Endodermal cell (in vitro differentiated cells): ENCODE measurements at regions not wholly inside any gene's neighbourhood (a gene's known extent, or its start where the extent isn't known, plus 50 kb on each side); places are given as distances from the start of the nearest gene placed in this dataset.

Experiments used
- DNase-seq: peaks from one replicate; pipeline ENCODE4 v3.0.0-alpha.2; 2017
- H3K27ac ChIP-seq: 2 replicates; pipeline ENCODE4 v1.5.1; 2013; ENCODE audit warnings: mild to moderate bottlenecking, low read depth, low read length, moderate library complexity
- H3K27me3 ChIP-seq: 2 replicates; pipeline ENCODE4 v1.6.1; 2013; ENCODE audit warnings: mild to moderate bottlenecking, low read length, moderate library complexity; ENCODE audit not compliant: insufficient read depth, control insufficient read depth, poor library complexity, severe bottlenecking
- H3K36me3 ChIP-seq: 2 replicates; pipeline ENCODE4 v1.7.0; 2013; ENCODE audit warnings: mild to moderate bottlenecking, low read length, moderate library complexity; ENCODE audit not compliant: control insufficient read depth, insufficient read depth
- H3K4me1 ChIP-seq: one replicate; pipeline ENCODE4 v1.7.0; 2013; ENCODE audit warnings: low read length; ENCODE audit not compliant: control insufficient read depth, insufficient read depth
- H3K4me3 ChIP-seq: 2 replicates; pipeline ENCODE4 v1.5.1; 2013; ENCODE audit warnings: mild to moderate bottlenecking, low read length, moderate library complexity
- H3K9ac ChIP-seq: 2 replicates; pipeline ENCODE4 v1.6.1; 2013; ENCODE audit warnings: mild to moderate bottlenecking, low read length, moderate library complexity; ENCODE audit not compliant: poor library complexity, severe bottlenecking; ENCODE audit errors: extremely low read depth
- H3K9me3 ChIP-seq: 2 replicates; pipeline ENCODE4 v1.6.1; 2013; ENCODE audit warnings: mild to moderate bottlenecking, low read length, moderate library complexity; ENCODE audit not compliant: control insufficient read depth
- H3K27ac Mint-ChIP-seq: 2 replicates; pipeline ENCODE4 v1.8.0; 2020; ENCODE audit warnings: mixed read lengths
- H3K27me3 Mint-ChIP-seq: 2 replicates; pipeline ENCODE4 v1.8.0; 2021; ENCODE audit warnings: mild to moderate bottlenecking, mixed read lengths; ENCODE audit not compliant: insufficient read depth
- H3K36me3 Mint-ChIP-seq: 2 replicates; pipeline ENCODE4 v1.8.0; 2020; ENCODE audit warnings: low read depth, mixed read lengths
- H3K4me1 Mint-ChIP-seq: 2 replicates; pipeline ENCODE4 v1.8.0; 2020; ENCODE audit warnings: mixed read lengths
- H3K4me3 Mint-ChIP-seq: 2 replicates; pipeline ENCODE4 v1.8.0; 2020; ENCODE audit warnings: mild to moderate bottlenecking, moderate library complexity, mixed read lengths
- H3K9me3 Mint-ChIP-seq: 2 replicates; pipeline ENCODE4 v1.8.0; 2020; ENCODE audit warnings: mild to moderate bottlenecking, mixed read lengths
- WGBS, 2 experiments: methylation state at CpG; one replicate each; pipeline versions ENCODE4 v1.1.5 to v1.1.7; 2013; ENCODE audit warnings: missing lambda C conversion rate in 2 of 2, mixed read lengths in 1 of 2; ENCODE audit not compliant: insufficient coverage in 1 of 2, insufficient read length in 1 of 2; 5-methylcytosine and 5-hydroxymethylcytosine counted together
- TF ChIP-seq, protein P1 (sequence below): fragments of 200-600 bp; sonication (generic); conservative IDR thresholded peaks from 2 replicates; pipeline ENCODE4 v1.5.0; 2021; ENCODE audit warnings: antibody characterized with exemption, mild to moderate bottlenecking

DNA sequence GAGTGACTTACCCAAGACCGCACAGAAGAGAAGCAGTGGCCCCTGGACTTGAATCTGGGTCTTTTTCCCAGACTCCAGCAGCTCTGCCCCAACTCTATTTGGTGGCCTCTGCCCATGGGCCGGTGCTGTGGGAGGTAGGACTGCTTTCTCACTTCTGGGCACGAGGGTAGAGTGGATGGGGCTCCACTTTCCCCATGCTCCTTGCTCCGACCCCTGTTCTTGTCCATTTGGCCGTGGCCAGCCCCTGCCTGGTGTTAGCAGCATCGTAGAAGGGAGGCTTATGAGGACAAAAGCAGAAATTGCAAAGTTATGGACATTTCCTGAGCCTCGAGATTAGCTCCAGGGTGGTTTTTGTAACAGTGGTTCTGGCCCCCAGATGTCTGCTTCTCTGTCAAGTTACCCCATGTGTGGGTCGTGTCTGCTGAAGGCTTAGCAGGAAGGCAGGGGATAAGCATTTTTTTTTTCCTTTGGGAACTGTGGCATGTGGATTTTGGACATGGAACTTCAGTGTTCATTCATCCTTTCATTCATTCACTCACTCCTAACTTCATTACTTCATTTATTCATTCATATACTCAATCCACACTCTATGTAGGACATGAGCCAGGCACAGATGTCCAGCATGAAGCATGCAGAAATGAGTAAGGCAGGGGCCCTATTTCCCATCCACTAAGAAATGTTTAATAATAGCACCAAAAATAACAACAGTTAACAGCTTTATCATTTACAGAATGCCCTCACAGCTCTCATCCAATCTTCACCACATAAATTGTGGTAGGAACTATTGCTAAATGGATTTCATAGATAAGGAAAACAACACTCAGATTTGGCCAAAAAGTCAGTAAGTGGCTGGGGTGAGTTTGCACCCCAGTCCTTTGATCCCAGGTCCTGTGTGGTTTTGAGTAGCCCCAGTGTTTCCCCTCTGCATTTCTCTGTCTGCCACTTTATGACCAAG is 180.5 kb downstream of the OPA1 start:
- WGBS, 2 experiments = 90 to 96% methylated on average over 5 to 8 of the region's 8 CpGs
- Histone ChIP-seq H3K9me3 (no peaks in the 10 kb centered on the region), H3K27ac (no peak overlapping the region), H3K36me3 (no peaks in the 10 kb centered on the region), H3K4me3 (no peak overlapping the region), H3K4me1 (peaks cover 9% of the 10 kb centered on the region), H3K9ac (no peak overlapping the region), H3K27me3 (no peaks in the 10 kb centered on the region)
- TF ChIP-seq, protein P1, sequence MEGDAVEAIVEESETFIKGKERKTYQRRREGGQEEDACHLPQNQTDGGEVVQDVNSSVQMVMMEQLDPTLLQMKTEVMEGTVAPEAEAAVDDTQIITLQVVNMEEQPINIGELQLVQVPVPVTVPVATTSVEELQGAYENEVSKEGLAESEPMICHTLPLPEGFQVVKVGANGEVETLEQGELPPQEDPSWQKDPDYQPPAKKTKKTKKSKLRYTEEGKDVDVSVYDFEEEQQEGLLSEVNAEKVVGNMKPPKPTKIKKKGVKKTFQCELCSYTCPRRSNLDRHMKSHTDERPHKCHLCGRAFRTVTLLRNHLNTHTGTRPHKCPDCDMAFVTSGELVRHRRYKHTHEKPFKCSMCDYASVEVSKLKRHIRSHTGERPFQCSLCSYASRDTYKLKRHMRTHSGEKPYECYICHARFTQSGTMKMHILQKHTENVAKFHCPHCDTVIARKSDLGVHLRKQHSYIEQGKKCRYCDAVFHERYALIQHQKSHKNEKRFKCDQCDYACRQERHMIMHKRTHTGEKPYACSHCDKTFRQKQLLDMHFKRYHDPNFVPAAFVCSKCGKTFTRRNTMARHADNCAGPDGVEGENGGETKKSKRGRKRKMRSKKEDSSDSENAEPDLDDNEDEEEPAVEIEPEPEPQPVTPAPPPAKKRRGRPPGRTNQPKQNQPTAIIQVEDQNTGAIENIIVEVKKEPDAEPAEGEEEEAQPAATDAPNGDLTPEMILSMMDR = no peak
- Mint-ChIP-seq H3K27ac (no peak overlapping the region), H3K36me3 (no peaks in the 10 kb centered on the region), H3K27me3 (no peaks in the 10 kb centered on the region), H3K4me3 (no peak overlapping the region), H3K4me1 (peaks cover 27% of the 10 kb centered on the region), H3K9me3 (no peaks in the 10 kb centered on the region)
- DNase-seq = peak; percentile 33

GRCh38 chr3:193774272-193774915 is 181.4 kb downstream of the OPA1 start:
- Mint-ChIP-seq H3K27ac (no peak overlapping the region), H3K4me3 (no peak overlapping the region), H3K9me3 (no peaks in the 10 kb centered on the region), H3K27me3 (peaks cover 2% of the 10 kb centered on the region), H3K4me1 (peaks cover 35% of the 10 kb centered on the region), H3K36me3 (no peaks in the 10 kb centered on the region)
- no peak overlapping the region for H3K4me3 ChIP-seq
- peak; percentile 37 for DNase-seq
- no peaks in the 10 kb centered on the region for H3K27me3 ChIP-seq
- peaks cover 9% of the 10 kb centered on the region for H3K4me1 ChIP-seq
- no peaks in the 10 kb centered on the region for H3K9me3 ChIP-seq
- TF ChIP-seq, protein P1 = no peak
- whole genome bisulfite sequencing, 2 experiments = 79 to 93% methylated on average over 4 to 7 of the region's 7 CpGs
- H3K9ac ChIP-seq = no peak overlapping the region
- no peak overlapping the region for H3K27ac ChIP-seq
- H3K36me3 ChIP-seq = no peaks in the 10 kb centered on the region

DNA sequence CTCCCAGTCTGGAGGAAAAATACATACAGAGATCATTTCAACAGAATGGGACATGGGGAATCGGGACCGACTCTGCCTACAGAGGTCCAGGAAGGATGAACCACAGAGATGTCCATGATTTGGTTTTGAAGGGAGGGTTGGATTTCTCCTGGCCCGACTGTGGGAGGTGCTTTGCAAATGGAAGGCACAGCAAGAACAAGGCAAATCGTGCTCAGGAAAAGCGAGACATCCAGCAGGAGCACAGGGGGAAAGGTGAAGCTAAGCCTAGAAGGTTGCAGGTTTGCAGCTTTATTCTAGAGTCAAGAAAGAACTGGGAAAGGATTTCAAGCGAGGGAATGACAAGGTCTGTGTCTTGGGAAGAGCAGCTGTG is 181.9 kb downstream of the OPA1 start:
- TF ChIP-seq, protein P1 = no peak
- peaks cover 38% of the 10 kb centered on the region for H3K4me1 Mint-ChIP-seq
- no peaks in the 10 kb centered on the region for H3K9me3 ChIP-seq
- H3K9ac ChIP-seq = no peak overlapping the region
- no peak overlapping the region for H3K27ac Mint-ChIP-seq
- H3K4me3 Mint-ChIP-seq = no peak overlapping the region
- no peaks in the 10 kb centered on the region for H3K36me3 ChIP-seq
- H3K27ac ChIP-seq = no peak overlapping the region
- peaks cover 4% of the 10 kb centered on the region for H3K27me3 Mint-ChIP-seq
- H3K4me3 ChIP-seq = no peak overlapping the region
- H3K4me1 ChIP-seq = peaks cover 9% of the 10 kb centered on the region
- 72 to 80% methylated on average over 5 to 6 of the region's 6 CpGs for WGBS, 2 experiments
- H3K36me3 Mint-ChIP-seq = no peaks in the 10 kb centered on the region
- H3K9me3 Mint-ChIP-seq = no peaks in the 10 kb centered on the region
- H3K27me3 ChIP-seq = no peaks in the 10 kb centered on the region
- DNase-seq = no peak
